Astrocyte (in vitro differentiated cells and primary cell): ENCODE measurements at regions not wholly inside any gene's neighbourhood (a gene's known extent, or its start where the extent isn't known, plus 50 kb on each side); places are given as distances from the start of the nearest gene placed in this dataset.

ENCODE experiments used
- DNase-seq: peaks from one replicate; pipeline ENCODE4 v3.0.0-alpha.2; 2010; ENCODE audit warnings: low read depth
- FAIRE-seq: peaks from 2 replicates; lab custom pipeline; 2011; peaks lifted over from hg19 to GRCh38; lab: Jason Lieb, UNC
- H2AFZ ChIP-seq: 2 replicates; pipeline ENCODE4 v1.6.0; 2012; ENCODE audit warnings: low read depth, low read length, inconsistent platforms
- H3K27ac ChIP-seq: 2 replicates; pipeline ENCODE4 v1.5.1; 2011; ENCODE audit warnings: low read depth, low read length, inconsistent platforms
- H3K27me3 ChIP-seq: 2 replicates; pipeline ENCODE4 v1.6.0; 2011; ENCODE audit warnings: low read length, inconsistent platforms; ENCODE audit not compliant: insufficient read depth
- H3K36me3 ChIP-seq: 2 replicates; pipeline ENCODE4 v1.5.1; 2011; ENCODE audit warnings: low read length, inconsistent platforms; ENCODE audit not compliant: insufficient read depth
- H3K4me1 ChIP-seq: 2 replicates; pipeline ENCODE4 v1.5.1; 2011; ENCODE audit warnings: low read length, inconsistent platforms; ENCODE audit not compliant: insufficient read depth
- H3K4me2 ChIP-seq: 2 replicates; pipeline ENCODE4 v1.6.0; 2012; ENCODE audit warnings: low read length, inconsistent platforms
- H3K4me3 ChIP-seq: 2 replicates; pipeline ENCODE4 v1.5.1; 2011; ENCODE audit warnings: low read depth, mild to moderate bottlenecking, low read length, inconsistent platforms; ENCODE audit not compliant: insufficient read depth
- H3K79me2 ChIP-seq: 2 replicates; pipeline ENCODE4 v1.6.0; 2012; ENCODE audit warnings: mild to moderate bottlenecking, low read length, inconsistent platforms; ENCODE audit not compliant: insufficient read depth
- H3K9ac ChIP-seq: 2 replicates; pipeline ENCODE4 v1.6.0; 2012; ENCODE audit warnings: mild to moderate bottlenecking, low read length, inconsistent platforms
- H3K9me3 ChIP-seq: 2 replicates; pipeline ENCODE4 v1.5.1; 2012; ENCODE audit warnings: low read depth, mild to moderate bottlenecking, low read length, inconsistent platforms; ENCODE audit not compliant: insufficient read depth
- H4K20me1 ChIP-seq: 2 replicates; pipeline ENCODE4 v1.6.0; 2012; ENCODE audit warnings: low read length, inconsistent platforms; ENCODE audit not compliant: insufficient read depth
- H3K27ac Mint-ChIP-seq: one replicate; pipeline ENCODE4 v1.8.0; 2021; ENCODE audit warnings: mild to moderate bottlenecking, mixed read lengths; ENCODE audit not compliant: unreplicated experiment
- H3K27me3 Mint-ChIP-seq: one replicate; pipeline ENCODE4 v1.8.0; 2021; ENCODE audit warnings: low read depth, mixed read lengths; ENCODE audit not compliant: unreplicated experiment
- H3K36me3 Mint-ChIP-seq: one replicate; pipeline ENCODE4 v1.8.0; 2021; ENCODE audit warnings: low read depth, mixed read lengths; ENCODE audit not compliant: unreplicated experiment
- H3K4me1 Mint-ChIP-seq: one replicate; pipeline ENCODE4 v1.8.0; 2021; ENCODE audit warnings: low read depth, mixed read lengths; ENCODE audit not compliant: unreplicated experiment
- H3K4me3 Mint-ChIP-seq: one replicate; pipeline ENCODE4 v1.8.0; 2021; ENCODE audit warnings: mild to moderate bottlenecking, moderate library complexity, mixed read lengths; ENCODE audit not compliant: unreplicated experiment
- H3K9me3 Mint-ChIP-seq: one replicate; pipeline ENCODE4 v1.8.0; 2021; ENCODE audit warnings: mild to moderate bottlenecking, mixed read lengths; ENCODE audit not compliant: unreplicated experiment
- CTCF ChIP-seq: IDR thresholded peaks from 2 replicates; pipeline ENCODE4 v1.5.1; 2011; ENCODE audit warnings: low read depth, mild to moderate bottlenecking, inconsistent platforms, low read length, moderate library complexity; ENCODE audit not compliant: insufficient read depth
- EZH2 ChIP-seq: IDR thresholded peaks from 2 replicates; pipeline ENCODE4 v1.6.1; 2012; ENCODE audit warnings: mild to moderate bottlenecking, low read length, inconsistent platforms; ENCODE audit not compliant: insufficient read depth

- Histone ChIP-seq H3K4me1 (peaks cover 47% of the 10 kb centered on the region), H3K79me2 (no peaks in the 10 kb centered on the region), H4K20me1 (no peaks in the 10 kb centered on the region), H3K4me2 (peak overlapping the region; percentile 3), H3K9ac (no peak overlapping the region), H2AFZ (peak overlapping the region; percentile 29), H3K27ac (no peak overlapping the region), H3K9me3 (no peaks in the 10 kb centered on the region), H3K4me3 (no peak overlapping the region), H3K36me3 (no peaks in the 10 kb centered on the region), H3K27me3 (no peaks in the 10 kb centered on the region)
- TF ChIP-seq CTCF (no peak), EZH2 (no peak)
- peaks cover 12% of the 10 kb centered on the region for H3K27me3 Mint-ChIP-seq
- H3K4me3 Mint-ChIP-seq = no peak overlapping the region
- peaks cover 43% of the 10 kb centered on the region for H3K4me1 Mint-ChIP-seq
- no peaks in the 10 kb centered on the region for H3K36me3 Mint-ChIP-seq
- no peaks in the 10 kb centered on the region for H3K9me3 Mint-ChIP-seq
- DNase-seq = peak; percentile 44
- peak overlapping the region; percentile 60 for H3K27ac Mint-ChIP-seq
- no peak for FAIRE-seq
Measured at GRCh38 chr1:234535763-234536515, 57.0 kb upstream of the TARBP1 start.

- Histone ChIP-seq H4K20me1 (no peaks in the 10 kb centered on the region), H2AFZ (no peak overlapping the region), H3K79me2 (no peaks in the 10 kb centered on the region), H3K9ac (no peak overlapping the region), H3K4me3 (no peak overlapping the region), H3K4me1 (peaks cover 49% of the 10 kb centered on the region), H3K4me2 (no peak overlapping the region), H3K27me3 (no peaks in the 10 kb centered on the region), H3K27ac (no peak overlapping the region), H3K36me3 (no peaks in the 10 kb centered on the region), H3K9me3 (no peaks in the 10 kb centered on the region)
- no peak for TF ChIP-seq EZH2
- Mint-ChIP-seq H3K4me1 (peaks cover 48% of the 10 kb centered on the region), H3K27me3 (peaks cover 12% of the 10 kb centered on the region), H3K4me3 (no peak overlapping the region), H3K36me3 (no peaks in the 10 kb centered on the region), H3K27ac (no peak overlapping the region), H3K9me3 (no peaks in the 10 kb centered on the region)
- FAIRE-seq = no peak
- DNase-seq = no peak
Measured at GRCh38 chr1:234535218-234535617, 56.2 kb upstream of the TARBP1 start.

- H3K4me1 Mint-ChIP-seq = peaks cover 53% of the 10 kb centered on the region
- Histone ChIP-seq H3K27ac (peak overlapping the region; percentile 92), H3K27me3 (no peaks in the 10 kb centered on the region), H3K36me3 (no peaks in the 10 kb centered on the region), H2AFZ (no peak overlapping the region), H3K4me2 (peak overlapping the region; percentile 59), H3K9me3 (no peaks in the 10 kb centered on the region), H4K20me1 (no peaks in the 10 kb centered on the region), H3K79me2 (no peaks in the 10 kb centered on the region), H3K9ac (peak overlapping the region; percentile 89), H3K4me1 (peaks cover 54% of the 10 kb centered on the region), H3K4me3 (no peak overlapping the region)
- no peaks in the 10 kb centered on the region for H3K36me3 Mint-ChIP-seq
- peak overlapping the region; percentile 97 for H3K27ac Mint-ChIP-seq
- H3K9me3 Mint-ChIP-seq = no peaks in the 10 kb centered on the region
- peak; percentile 97 for DNase-seq
- TF ChIP-seq CTCF (no peak), EZH2 (no peak)
- H3K27me3 Mint-ChIP-seq = peaks cover 10% of the 10 kb centered on the region
- no peak overlapping the region for H3K4me3 Mint-ChIP-seq
- FAIRE-seq = peak; percentile 59
Measured at GRCh38 chr1:234533975-234534876, 55.2 kb upstream of the TARBP1 start.
